ENCODE measurements at regions not wholly inside any gene's neighbourhood (a gene's known extent, or its start where the extent isn't known, plus 50 kb on each side); places are given as distances from the start of the nearest gene placed in this dataset.

DNA sequence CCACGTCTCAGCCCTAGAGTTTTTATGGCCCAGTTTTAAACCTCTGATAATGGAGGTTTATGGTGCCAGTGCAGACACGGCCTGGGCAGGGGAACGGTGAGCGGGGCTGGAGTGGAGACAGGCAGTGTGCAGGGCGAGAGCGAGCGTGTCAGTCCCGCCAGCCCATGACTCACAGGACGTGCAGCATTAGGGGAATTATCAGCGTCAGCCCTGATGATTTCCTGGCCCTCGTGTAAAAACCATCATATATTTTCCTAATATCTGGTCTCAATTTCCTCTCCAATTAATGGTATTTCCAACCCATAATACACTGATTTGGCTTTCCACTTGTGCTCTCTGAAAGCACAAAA is 104.6 kb upstream of the VSTM2B start:
- ChIA-PET CTCF (ENCODE audit: partially characterized antibody) (interaction anchor here (0.9 kb wide), 1 partner anchor 14 kb away, joined by 3 read pairs; no protein-coding TSS in a partner anchor), POLR2A (ENCODE audit: partially characterized antibody) (no interaction called here)
- no peak overlapping the region for H2AFZ ChIP-seq (ENCODE audit: low read length)
- H3K79me1 ChIP-seq (ENCODE audit: low read depth, low read length), result no peaks in the 10 kb centered on the region
- H2BK12ac ChIP-seq (ENCODE audit: low read depth, low read length), result no peak overlapping the region
- no peak overlapping the region for H4K91ac ChIP-seq (replicated peaks; ENCODE audit: insufficient read length, low read length)
- DNase-seq (ENCODE audit: low read depth in 1 of 2, low spot score in 2 of 2) (no peak), FAIRE-seq (no peak)
- no peak overlapping the region for H3K18ac ChIP-seq (ENCODE audit: extremely low read depth, low read length)
- no peaks in the 10 kb centered on the region; a peak in 1 of 7 replicates for H3K4me1 ChIP-seq (replicated peaks in 1 of 4; ENCODE audit: control insufficient read depth in 3 of 4, insufficient read depth in 4 of 4, low read length in 3 of 4)
- no peaks in the 10 kb centered on the region; the same call in 1 of the 2 replicates for H3K23me2 ChIP-seq (ENCODE audit: low read depth, low read length)
- H2BK20ac ChIP-seq (ENCODE audit: low read length), result no peak overlapping the region
- no peak overlapping the region for H3K14ac ChIP-seq (ENCODE audit: insufficient read length)
- H3K9ac ChIP-seq (replicated peaks in 1 of 4; ENCODE audit: extremely low read depth in 1 of 4, low read depth in 3 of 4, low read length in 3 of 4), result no peak overlapping the region
- no peak for TF ChIP-seq CHD2 (IDR thresholded peaks at IDR 0.05; ENCODE audit: low read length)
- no peak for TF ChIP-seq NANOG (IDR thresholded peaks at IDR 0.05; ENCODE audit: insufficient read depth, low read depth, low read length, poor library complexity, severe bottlenecking)
- TF ChIP-seq GTF2F1 (IDR thresholded peaks at IDR 0.05; ENCODE audit: borderline replicate concordance, low read depth, low read length), result no peak
- no peak for TF ChIP-seq POLR2A (IDR thresholded peaks at IDR 0.05; ENCODE audit: control extremely low read depth in 1 of 2, low read depth in 2 of 2, low read length in 2 of 2)
- TF ChIP-seq POLR2AphosphoS5 (IDR thresholded peaks at IDR 0.05; ENCODE audit: low read depth, low read length), result no peak
- TF ChIP-seq SRF (IDR thresholded peaks at IDR 0.05; ENCODE audit: low read depth, low read length), result no peak
- TF ChIP-seq SIX5 (IDR thresholded peaks at IDR 0.05; ENCODE audit: low read depth, low read length), result no peak
- TF ChIP-seq CHD1 (IDR thresholded peaks at IDR 0.05; ENCODE audit: low read depth, low read length), result no peak
- TF ChIP-seq CBX5 (IDR thresholded peaks at IDR 0.05; ENCODE audit: low read depth, low read length), result no peak
- no peak for TF ChIP-seq HDAC2 (IDR thresholded peaks at IDR 0.05; ENCODE audit: borderline replicate concordance in 1 of 2, low read depth in 2 of 2, low read length in 2 of 2)
- TF ChIP-seq KDM5A (IDR thresholded peaks at IDR 0.05; ENCODE audit: low read length), result no peak
- no peak for TF ChIP-seq CEBPB (IDR thresholded peaks at IDR 0.05; ENCODE audit: low read depth, low read length)
- TF ChIP-seq CBX8 (IDR thresholded peaks at IDR 0.05; ENCODE audit: borderline replicate concordance, low read depth, low read length), result no peak
- no peak for TF ChIP-seq SIRT6 (IDR thresholded peaks at IDR 0.05; ENCODE audit: low read length)
- TF ChIP-seq SP1 (IDR thresholded peaks at IDR 0.05; ENCODE audit: low read depth, low read length), result no peak
- TF ChIP-seq TCF12 (IDR thresholded peaks at IDR 0.05; ENCODE audit: low read depth, low read length), result no peak
- no peak overlapping the region for H4K8ac ChIP-seq (ENCODE audit: extremely low read depth, insufficient read depth, low read length)
- H2BK5ac ChIP-seq (ENCODE audit: low read depth, low read length), result no peak overlapping the region
- H3K27me3 ChIP-seq (replicated peaks in 1 of 4; ENCODE audit: control insufficient read depth in 3 of 4, extremely low read depth in 1 of 4, insufficient read depth in 3 of 4, low read length in 3 of 4), result no peaks in the 10 kb centered on the region
- no peaks in the 10 kb centered on the region for H3K36me3 ChIP-seq (ENCODE audit: control insufficient read depth in 2 of 4, insufficient read depth in 4 of 4, low read length in 3 of 4)
- no peak overlapping the region for H2AK5ac ChIP-seq (ENCODE audit: low read depth, low read length)
- H3K23ac ChIP-seq (ENCODE audit: insufficient read length), result no peak overlapping the region
- peaks cover 3 to 18% of the 10 kb centered on the region in 2 experiments; a peak in 3 of 4 replicates for H3K9me3 ChIP-seq (ENCODE audit: insufficient read depth in 2 of 2, low read depth in 1 of 2, low read length in 1 of 2)
- no peaks in the 10 kb centered on the region for H3K79me2 ChIP-seq (ENCODE audit: control insufficient read depth in 1 of 2, insufficient read depth in 2 of 2, low read length in 2 of 2)
- H3K27ac ChIP-seq (ENCODE audit: low read depth, low read length), result no peak overlapping the region
- 88% methylated on average over 11 of the region's 11 CpGs; no CpG with 5 or more reads in 1 of the 2 experiments for WGBS, 2 experiments (ENCODE audit: extremely low coverage in 1 of 2, insufficient coverage in 1 of 2, insufficient read length in 1 of 2, insufficient replicate concordance in 2 of 2, low coverage in 1 of 2, low lambda C conversion rate in 2 of 2, missing lambda C conversion rate in 1 of 2)
- no peak overlapping the region for H3K4me2 ChIP-seq (ENCODE audit: insufficient read depth in 1 of 2, low read depth in 2 of 2, low read length in 2 of 2)
- H3K4ac ChIP-seq (replicated peaks; ENCODE audit: insufficient read length, low read depth, low read length), result no peak overlapping the region
- no peak overlapping the region for H2BK15ac ChIP-seq (ENCODE audit: low read length)
- H3K56ac ChIP-seq (replicated peaks; ENCODE audit: insufficient read length, low read depth, low read length), result no peak overlapping the region
- no peak overlapping the region for H4K5ac ChIP-seq (ENCODE audit: insufficient read length, low read depth, low read length)
- no peak overlapping the region for H2BK120ac ChIP-seq (replicated peaks; ENCODE audit: low read depth, low read length)
- H3K4me3 ChIP-seq (ENCODE audit: extremely low read depth in 1 of 4, insufficient read depth in 2 of 4, low read depth in 3 of 4, low read length in 4 of 4), result no peak overlapping the region
- no peaks in the 10 kb centered on the region for H4K20me1 ChIP-seq (replicated peaks in 1 of 2; ENCODE audit: control insufficient read depth in 1 of 2, insufficient read depth in 2 of 2, low read length in 2 of 2)
